DMS153 (cell line): ENCODE measurements at regions not wholly inside any gene's neighbourhood (a gene's known extent, or its start where the extent isn't known, plus 50 kb on each side); places are given as distances from the start of the nearest gene placed in this dataset.
"Not testable (repeated sequence)": the region's sequence is repeated elsewhere in the genome, so short reads cannot be mapped to it uniquely, and the experiment has no call there.

Experiments
- DNase-seq: peaks from one replicate; lab custom pipeline; 2025; lab: John Stamatoyannopoulos, UW

DNA sequence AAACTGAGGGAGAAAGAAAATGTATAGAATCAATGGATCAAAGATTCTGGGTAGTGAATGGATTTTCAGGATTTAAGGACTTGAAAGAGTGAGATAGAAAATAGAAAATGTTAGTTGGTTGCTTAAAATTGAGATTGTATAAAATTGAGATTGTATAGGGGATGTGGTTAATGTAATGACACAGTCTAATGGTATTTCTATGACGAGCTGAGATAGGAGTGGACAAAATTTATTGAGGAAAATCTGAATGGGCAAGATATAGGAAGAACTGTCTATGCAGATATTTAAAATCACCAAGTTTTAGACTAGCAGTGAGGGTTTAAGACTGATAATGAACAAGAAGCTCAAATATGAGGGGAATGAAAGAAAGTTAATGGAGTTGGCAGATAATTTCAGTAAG, 406.6 kb downstream of the NYAP2 start:
- DNase-seq: no peak

GRCh38 chr2:225802076-225802475, 402.6 kb downstream of the NYAP2 start:
- not testable (repeated sequence) for DNase-seq

GRCh38 chr2:225797394-225797793, 397.9 kb downstream of the NYAP2 start:
- no peak for DNase-seq

GRCh38 chr2:225794652-225795400, 395.3 kb downstream of the NYAP2 start:
- DNase-seq: no peak

GRCh38 chr2:225793736-225794550, 394.4 kb downstream of the NYAP2 start:
- no peak for DNase-seq

GRCh38 chr2:225788571-225789094, 389.1 kb downstream of the NYAP2 start:
- DNase-seq: no peak

DNA sequence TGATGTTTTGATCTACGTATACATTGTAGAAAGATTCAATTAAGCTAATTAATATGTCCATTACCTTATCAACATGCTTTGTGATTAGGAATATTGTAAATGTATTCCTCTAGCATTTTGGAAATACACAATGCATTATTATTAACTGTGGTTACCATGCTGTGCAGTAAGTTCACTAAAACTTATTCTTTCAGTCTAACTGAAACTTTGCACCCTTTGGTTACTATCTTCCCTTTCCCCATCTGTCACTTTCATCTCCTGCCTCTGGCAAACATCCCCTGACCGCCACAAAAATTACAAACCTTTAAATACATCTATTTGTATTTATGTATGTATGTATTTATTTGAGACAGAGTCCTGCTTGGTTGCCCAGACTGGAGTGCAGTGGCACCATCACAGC, 388.0 kb downstream of the NYAP2 start:
- DNase-seq: no peak

DNA sequence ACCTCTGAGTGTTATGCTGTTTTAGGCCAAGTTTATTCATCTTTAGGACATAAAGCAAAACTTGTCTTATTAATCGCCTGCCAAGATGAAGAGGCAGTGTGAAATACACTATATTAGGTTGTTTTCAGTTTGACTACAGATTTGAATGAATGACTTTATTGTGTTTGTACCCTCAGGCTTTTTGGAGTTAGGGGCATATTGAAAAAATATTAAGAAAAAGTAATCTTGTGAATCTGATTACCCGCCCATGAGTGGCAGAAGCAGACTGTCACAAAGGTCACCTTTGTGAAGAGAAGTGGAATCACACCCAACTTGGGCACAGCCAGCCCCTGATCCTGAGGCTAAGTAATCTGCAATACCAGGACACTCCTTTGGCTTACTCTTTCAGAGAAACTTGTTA, 382.5 kb downstream of the NYAP2 start:
- DNase-seq: no peak

- no peak for DNase-seq
These were observed 381.6 kb downstream of the NYAP2 start for GRCh38 chr2:225781145-225781544.

DNA sequence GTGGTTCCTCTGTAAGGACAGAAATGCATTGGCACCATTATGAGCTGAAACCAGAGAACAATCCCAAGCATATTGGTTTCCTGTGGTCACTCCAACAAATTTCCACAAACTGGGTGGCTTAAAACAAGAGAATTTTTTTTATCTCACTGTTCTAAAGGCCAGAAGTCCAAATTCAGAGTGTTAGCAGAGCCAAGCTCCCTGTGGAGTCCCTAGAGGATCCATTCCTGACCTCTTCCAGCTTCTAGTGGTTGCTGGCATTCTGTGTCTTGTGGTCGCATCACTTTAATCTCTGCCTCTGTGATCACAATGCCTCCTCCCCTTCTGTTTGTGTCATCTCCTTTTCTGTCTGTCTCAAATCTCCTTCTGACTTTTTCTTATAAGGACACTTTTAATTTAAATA, 380.3 kb downstream of the NYAP2 start:
- DNase-seq: no peak

DNA sequence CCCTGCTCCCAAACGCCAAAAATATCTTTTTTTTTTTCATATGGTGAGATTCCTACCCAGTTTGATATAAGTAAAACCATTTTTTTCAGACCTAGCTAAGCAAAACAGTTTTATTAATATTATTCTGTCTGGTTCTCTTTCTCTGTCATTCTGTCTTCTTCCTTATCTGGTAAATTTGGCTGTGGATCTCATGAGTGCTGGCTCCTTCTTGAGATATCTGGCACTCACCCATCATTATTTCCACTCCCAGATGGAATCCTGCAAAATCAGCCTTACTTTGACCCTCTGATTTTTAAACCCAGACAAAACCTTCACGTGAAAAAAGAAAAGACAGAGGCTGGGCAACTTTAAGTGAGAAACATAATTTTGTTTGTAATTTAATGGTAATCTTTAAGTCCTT, 373.6 kb downstream of the NYAP2 start:
- DNase-seq: no peak

GRCh38 chr2:225771701-225772100, 372.2 kb downstream of the NYAP2 start:
- DNase-seq: no peak

DNA sequence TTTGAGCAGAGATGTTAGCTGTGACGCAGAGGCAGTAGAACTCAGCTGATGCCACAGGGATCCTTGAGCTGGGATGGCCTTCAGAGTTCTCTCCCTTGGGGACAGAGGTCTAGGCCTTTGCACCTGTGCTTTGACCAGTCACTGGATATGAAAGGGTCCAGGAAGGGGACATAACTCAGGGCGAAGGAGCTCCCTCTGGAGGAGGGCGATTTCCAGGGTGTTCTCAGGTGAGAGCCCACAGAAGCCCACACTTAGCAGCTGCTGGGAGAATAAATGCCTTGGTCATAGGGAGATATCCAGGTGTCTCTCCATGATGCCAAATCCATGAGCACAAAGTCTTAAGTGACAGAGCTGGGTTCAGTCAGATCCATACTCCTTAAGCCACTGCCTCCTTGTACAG, 369.2 kb downstream of the NYAP2 start:
- no peak for DNase-seq

- no peak for DNase-seq
These were observed 366.9 kb downstream of the NYAP2 start for GRCh38 chr2:225766431-225766830.

DNA sequence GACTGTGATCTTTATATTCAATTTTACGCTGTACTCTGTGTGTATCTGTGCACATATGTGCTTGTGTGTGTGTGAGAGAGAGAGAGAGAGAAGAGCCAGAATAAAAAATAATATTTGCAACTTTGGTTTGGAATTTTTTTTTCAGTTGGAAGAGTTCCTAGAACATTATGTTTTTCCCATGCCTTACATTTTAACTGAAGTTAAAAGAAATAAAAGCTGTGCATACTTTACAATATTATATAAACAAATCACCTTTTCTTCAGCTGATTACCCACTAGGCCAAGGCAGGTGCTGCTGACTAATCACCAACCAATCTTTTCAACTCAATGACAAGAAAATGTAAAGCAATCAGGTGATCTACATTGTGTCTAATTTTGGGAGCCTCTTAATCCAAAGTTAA, 366.3 kb downstream of the NYAP2 start:
- DNase-seq: no peak

GRCh38 chr2:225764346-225764745, 364.8 kb downstream of the NYAP2 start:
- no peak for DNase-seq

DNA sequence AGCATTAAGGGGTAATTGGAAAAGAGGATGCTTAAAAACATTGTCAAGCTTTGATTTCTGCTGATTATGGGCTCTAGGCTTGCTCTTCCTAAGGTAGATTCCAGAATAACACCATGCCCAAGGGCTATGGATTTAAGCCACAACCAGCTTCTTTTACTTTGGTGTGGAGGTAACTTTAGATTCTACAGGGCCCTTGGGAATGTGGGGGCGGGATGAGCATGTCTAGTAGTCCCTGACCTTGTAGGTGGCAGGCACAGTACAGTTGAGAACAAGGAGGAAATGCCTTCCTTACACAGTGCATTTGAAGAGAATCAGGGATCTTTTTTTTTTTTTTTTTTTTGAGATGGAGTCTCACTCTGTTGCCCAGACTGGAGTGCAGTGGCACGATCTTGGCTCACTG, 364.2 kb downstream of the NYAP2 start:
- no peak for DNase-seq

GRCh38 chr2:225761396-225761795, 361.9 kb downstream of the NYAP2 start:
- DNase-seq: no peak

DNA sequence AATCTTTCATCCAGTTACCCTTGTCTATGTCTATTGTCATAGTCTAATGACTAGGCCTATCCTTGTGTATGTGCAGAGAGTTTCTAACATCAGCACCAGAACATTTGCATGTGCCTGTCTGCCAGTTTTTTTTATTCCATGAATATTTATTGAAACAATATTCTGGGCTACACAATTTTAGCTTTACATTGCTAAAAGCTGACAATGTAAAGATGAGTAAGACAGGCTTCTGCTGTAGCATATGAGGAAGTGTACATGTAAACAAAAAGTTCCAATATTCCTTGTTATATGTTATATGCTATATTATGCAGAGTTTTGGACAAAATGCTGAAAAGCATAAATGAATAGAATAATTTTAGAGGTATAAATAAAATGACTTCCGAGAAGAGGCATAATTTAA, 357.7 kb downstream of the NYAP2 start:
- no peak for DNase-seq

DNA sequence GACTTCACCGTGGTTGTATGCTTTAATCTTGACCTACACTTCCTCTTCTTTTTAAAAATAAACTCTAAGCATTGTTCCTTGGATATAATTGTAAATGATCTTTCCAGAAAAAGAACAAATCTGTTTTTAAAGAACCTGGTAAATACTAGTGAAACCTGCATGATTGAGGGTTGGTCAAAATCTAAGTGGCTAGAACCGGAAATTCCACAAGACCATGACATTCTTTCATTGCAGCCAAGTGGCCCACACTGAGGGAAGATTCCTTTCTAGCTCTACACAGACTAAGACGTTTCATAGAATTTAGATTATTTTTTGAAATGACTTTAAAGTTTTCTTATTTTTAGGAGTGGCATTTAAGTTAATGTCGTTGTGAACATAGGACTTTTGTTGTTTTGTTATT, 356.7 kb downstream of the NYAP2 start:
- no peak for DNase-seq

DNA sequence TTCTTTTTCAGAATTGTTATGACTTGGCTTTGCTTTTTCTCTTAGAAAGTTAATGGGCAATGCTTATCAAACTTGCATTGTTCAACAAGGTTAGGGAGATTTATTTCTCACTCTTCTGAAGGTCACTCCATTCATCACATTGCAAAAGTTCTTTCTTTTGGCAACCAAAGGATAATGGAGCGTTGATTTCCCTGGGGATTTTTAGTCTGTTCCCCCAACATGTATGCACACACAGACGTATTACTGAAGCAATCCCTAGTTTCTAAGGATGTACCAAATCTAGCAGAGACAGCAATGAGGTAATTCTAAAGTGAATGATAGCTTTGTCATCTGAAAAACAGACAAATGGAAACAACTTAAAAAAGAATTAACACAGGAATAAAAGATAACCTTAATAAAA, 349.1 kb downstream of the NYAP2 start:
- DNase-seq: no peak

GRCh38 chr2:225743996-225744395, 344.5 kb downstream of the NYAP2 start:
- DNase-seq: not testable (repeated sequence)

GRCh38 chr2:225742487-225742886, 343.0 kb downstream of the NYAP2 start:
- DNase-seq: no peak
